ENCODE measurements at regions not wholly inside any gene's neighbourhood (a gene's known extent, or its start where the extent isn't known, plus 50 kb on each side); places are given as distances from the start of the nearest gene placed in this dataset.

DNA sequence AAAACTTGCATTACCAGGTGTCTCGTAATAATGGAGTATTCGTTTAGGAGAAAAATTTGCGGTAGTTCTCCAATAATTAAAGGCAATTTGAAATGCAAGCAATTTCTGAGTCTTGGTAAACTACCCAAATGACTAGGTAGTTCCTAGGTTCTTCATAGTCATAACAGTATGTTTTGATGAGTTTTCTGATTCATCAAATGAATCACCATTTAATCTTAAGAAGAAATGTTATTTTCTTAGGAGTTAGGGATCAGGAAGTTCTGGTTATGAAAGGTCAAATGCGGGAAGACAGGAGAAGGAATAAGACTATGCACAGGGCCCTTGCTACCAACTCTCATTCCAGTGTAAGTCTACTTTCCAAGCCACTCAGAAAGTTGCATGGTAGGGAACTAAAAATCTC lies 221.5 kb upstream of the SOX9 start:
- DNase-seq (ENCODE audit: low spot score): no peak
- Histone ChIP-seq H3K9me3 (no peaks in the 10 kb centered on the region), H3K36me3 (no peaks in the 10 kb centered on the region), H3K4me3 (no peak overlapping the region), H3K27ac (no peak overlapping the region), H3K27me3 (replicated peaks; ENCODE audit: insufficient read depth) (no peaks in the 10 kb centered on the region), H3K4me1 (replicated peaks) (no peaks in the 10 kb centered on the region)
- 77% methylated on average over 4 of the region's 4 CpGs for WGBS
- intact Hi-C loops (cut with DNase I): no loop called here
- TF ChIP-seq, protein P1, sequence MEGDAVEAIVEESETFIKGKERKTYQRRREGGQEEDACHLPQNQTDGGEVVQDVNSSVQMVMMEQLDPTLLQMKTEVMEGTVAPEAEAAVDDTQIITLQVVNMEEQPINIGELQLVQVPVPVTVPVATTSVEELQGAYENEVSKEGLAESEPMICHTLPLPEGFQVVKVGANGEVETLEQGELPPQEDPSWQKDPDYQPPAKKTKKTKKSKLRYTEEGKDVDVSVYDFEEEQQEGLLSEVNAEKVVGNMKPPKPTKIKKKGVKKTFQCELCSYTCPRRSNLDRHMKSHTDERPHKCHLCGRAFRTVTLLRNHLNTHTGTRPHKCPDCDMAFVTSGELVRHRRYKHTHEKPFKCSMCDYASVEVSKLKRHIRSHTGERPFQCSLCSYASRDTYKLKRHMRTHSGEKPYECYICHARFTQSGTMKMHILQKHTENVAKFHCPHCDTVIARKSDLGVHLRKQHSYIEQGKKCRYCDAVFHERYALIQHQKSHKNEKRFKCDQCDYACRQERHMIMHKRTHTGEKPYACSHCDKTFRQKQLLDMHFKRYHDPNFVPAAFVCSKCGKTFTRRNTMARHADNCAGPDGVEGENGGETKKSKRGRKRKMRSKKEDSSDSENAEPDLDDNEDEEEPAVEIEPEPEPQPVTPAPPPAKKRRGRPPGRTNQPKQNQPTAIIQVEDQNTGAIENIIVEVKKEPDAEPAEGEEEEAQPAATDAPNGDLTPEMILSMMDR (IDR thresholded peaks at IDR 0.05): no peak
- TF ChIP-seq POLR2AphosphoS5 (IDR thresholded peaks at IDR 0.05) (no peak), POLR2A (IDR thresholded peaks at IDR 0.05) (no peak)

DNA sequence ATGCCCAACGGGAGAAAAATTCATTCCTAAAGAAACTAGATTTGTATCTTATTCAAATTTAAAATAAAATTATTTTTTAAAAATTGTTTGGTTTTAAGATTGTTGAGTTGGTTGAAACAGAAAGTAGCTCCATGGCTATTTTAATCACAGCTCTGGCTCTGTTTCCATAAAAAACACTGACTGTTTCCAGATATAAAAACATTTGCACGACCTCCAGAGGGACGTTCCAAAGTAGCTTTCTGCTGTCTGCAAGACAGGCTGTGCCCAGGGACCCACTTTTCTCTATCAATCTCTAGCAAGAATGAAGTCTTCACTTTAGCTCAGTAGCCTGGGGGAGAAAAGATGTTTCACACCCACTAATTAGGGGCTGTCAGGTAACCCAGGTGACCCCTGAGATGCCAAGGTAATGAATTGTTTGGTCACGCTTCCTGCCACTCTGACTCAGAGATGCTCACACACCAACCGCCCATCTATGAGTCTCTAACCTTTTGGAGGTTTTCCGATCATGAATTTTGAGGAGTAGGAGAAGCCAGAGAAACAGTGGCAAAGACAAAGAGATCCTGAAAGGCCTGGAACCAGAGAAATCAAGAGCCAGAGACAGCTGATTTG lies 220.1 kb upstream of the SOX9 start:
- Histone ChIP-seq H3K27me3 (replicated peaks; ENCODE audit: insufficient read depth) (no peaks in the 10 kb centered on the region), H3K4me1 (replicated peaks) (no peaks in the 10 kb centered on the region), H3K27ac (no peak overlapping the region), H3K9me3 (no peaks in the 10 kb centered on the region), H3K36me3 (no peaks in the 10 kb centered on the region), H3K4me3 (no peak overlapping the region)
- 74% methylated on average over 6 of the region's 6 CpGs for WGBS
- no peak for DNase-seq (ENCODE audit: low spot score)
- intact Hi-C loops (cut with DNase I): no loop called here
- TF ChIP-seq POLR2A (IDR thresholded peaks at IDR 0.05): no peak
- TF ChIP-seq, protein P1 (IDR thresholded peaks at IDR 0.05): no peak
- TF ChIP-seq POLR2AphosphoS5 (IDR thresholded peaks at IDR 0.05): no peak

DNA sequence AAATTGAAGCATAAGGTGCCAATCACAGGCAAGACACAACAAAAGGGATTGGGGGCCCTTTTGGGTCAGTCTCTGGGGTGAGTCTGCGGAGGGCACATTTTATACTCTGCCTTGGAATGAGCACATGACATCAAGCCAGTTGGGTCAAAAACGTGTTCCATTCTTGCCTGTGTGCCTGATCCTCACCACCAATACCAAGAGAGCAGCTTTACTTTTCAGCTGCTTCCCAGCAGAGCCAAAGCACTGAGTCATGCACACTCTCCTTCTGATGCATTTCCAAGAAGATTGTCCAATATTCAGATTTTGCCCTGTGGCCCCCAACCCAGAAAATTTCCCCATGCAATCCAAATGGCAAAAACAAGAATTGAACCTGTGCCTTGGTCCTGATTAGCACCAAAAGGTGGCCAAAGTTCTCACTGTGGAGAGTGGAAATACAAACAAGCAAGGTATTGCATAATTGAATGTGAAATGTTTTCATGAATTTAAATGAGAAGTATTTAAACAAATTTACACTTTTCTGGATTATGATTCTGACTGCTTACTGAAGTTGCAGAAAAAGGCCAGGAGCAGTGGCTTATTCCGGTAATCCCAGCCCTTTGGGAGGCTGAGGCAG lies 217.8 kb upstream of the SOX9 start:
- no peaks in the 10 kb centered on the region for H3K36me3 ChIP-seq
- WGBS: 67% methylated on average over 3 of the region's 3 CpGs
- H3K9me3 ChIP-seq: no peaks in the 10 kb centered on the region
- H3K27ac ChIP-seq: no peak overlapping the region
- TF ChIP-seq POLR2AphosphoS5 (IDR thresholded peaks at IDR 0.05) (no peak), POLR2A (IDR thresholded peaks at IDR 0.05) (no peak)
- DNase-seq (ENCODE audit: low spot score): no peak
- no peaks in the 10 kb centered on the region for H3K4me1 ChIP-seq (replicated peaks)
- intact Hi-C loops (cut with DNase I): no loop called here
- no peaks in the 10 kb centered on the region for H3K27me3 ChIP-seq (replicated peaks; ENCODE audit: insufficient read depth)
- no peak overlapping the region for H3K4me3 ChIP-seq

- TF ChIP-seq POLR2AphosphoS5 (IDR thresholded peaks at IDR 0.05) (no peak), POLR2A (IDR thresholded peaks at IDR 0.05) (no peak)
- TF ChIP-seq, protein P1 (IDR thresholded peaks at IDR 0.05): no peak
- 98% methylated on average over 3 of the region's 3 CpGs for WGBS
- no peaks in the 10 kb centered on the region for H3K36me3 ChIP-seq
- no peaks in the 10 kb centered on the region for H3K9me3 ChIP-seq
- DNase-seq (ENCODE audit: low spot score): no peak
- H3K27me3 ChIP-seq (replicated peaks; ENCODE audit: insufficient read depth): no peaks in the 10 kb centered on the region
- no peak overlapping the region for H3K4me3 ChIP-seq
- H3K27ac ChIP-seq: no peak overlapping the region
- no peaks in the 10 kb centered on the region for H3K4me1 ChIP-seq (replicated peaks)
- intact Hi-C loops (cut with DNase I): no loop called here
Observed at GRCh38 chr17:71905376-71906031, 215.3 kb upstream of the SOX9 start.

DNA sequence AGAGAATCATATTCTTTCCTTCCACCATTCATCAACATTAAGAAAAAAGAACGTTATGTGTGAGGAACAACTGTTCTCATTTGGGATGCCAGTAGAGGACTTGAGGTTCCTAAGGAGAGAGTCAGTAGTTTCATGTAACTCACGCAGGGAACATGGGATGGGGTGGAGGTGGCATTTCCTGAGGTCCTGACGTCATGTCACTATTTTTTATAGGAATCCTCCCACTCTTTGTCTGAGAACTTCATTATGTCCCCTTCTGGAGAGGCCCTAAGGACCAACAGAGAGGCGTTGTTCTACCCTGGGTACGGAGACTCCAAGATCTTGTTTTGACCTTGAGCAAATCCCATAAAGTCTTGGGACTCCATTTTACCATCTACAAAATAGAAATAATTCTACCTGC lies 211.7 kb upstream of the SOX9 start:
- Histone ChIP-seq H3K27ac (no peak overlapping the region), H3K4me3 (no peak overlapping the region), H3K9me3 (no peaks in the 10 kb centered on the region), H3K4me1 (replicated peaks) (no peaks in the 10 kb centered on the region), H3K27me3 (replicated peaks; ENCODE audit: insufficient read depth) (no peaks in the 10 kb centered on the region), H3K36me3 (no peaks in the 10 kb centered on the region)
- intact Hi-C loops (cut with DNase I): no loop called here
- DNase-seq (ENCODE audit: low spot score): no peak
- TF ChIP-seq, protein P1 (IDR thresholded peaks at IDR 0.05): no peak
- TF ChIP-seq POLR2AphosphoS5 (IDR thresholded peaks at IDR 0.05) (no peak), POLR2A (IDR thresholded peaks at IDR 0.05) (no peak)
- 96% methylated on average over 5 of the region's 5 CpGs for WGBS
